Fibroblast of the conjunctiva (primary cell): ENCODE measurements at regions not wholly inside any gene's neighbourhood (a gene's known extent, or its start where the extent isn't known, plus 50 kb on each side); places are given as distances from the start of the nearest gene placed in this dataset.

Experiments
- DNase-seq: peaks from one replicate; pipeline ENCODE4 v3.0.0-alpha.2; 2010; ENCODE audit warnings: low read depth

DNA sequence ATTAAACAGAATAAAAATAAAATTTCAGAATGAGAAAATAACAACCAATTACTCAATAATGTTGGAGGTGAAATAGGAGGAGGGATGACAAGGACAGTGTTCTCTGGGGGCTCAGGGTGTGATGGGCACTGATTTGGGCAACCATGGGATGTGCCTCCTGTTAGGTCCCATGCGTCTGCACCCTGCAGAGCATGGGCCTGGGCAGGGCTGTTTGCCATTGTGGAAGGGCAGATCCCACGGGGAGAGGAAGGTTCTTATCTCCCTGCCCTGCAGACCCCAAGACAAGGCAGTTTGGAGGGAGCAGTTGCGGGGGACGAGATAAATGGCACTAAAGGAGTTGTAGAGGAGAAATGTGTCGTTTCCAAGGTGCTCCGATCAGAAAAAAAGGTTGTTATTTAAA, 206.3 kb downstream of the THBS2 start:
- no peak for DNase-seq

DNA sequence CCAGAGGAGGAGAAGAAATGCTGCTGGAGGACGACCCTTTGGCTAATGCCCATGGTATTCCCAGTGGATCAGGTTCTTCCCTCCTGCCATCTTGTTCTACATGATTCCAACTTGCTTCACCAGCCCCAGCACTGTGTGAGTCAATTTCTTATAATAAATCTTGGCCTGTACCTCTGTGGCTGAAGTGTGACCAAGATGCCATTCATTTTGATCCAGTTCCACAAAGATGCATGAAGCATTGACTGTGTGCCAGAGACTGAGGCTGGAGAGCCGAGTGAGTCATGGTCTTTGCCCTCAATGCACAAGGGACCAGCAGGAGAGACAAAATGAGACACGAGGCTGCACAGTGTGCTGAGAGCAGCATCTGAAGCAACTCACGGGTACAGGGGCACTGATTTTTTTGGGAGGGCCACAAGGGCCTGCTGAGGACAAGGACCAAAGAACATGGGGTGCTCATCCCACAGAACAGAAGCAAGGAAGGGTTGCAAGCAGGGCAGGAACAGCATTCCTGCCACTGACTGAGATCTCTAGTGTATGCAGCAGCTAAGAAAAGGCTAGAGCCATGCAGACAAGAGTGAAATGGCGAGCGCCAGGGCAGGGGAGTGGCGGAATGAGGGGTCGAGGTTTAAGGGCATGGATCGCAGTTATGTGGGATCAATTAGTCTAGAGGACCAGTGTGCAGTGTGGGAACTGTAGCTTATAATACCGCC, 207.0 kb downstream of the THBS2 start:
- peak; percentile 61 for DNase-seq

GRCh38 chr6:169046021-169046420, 207.6 kb downstream of the THBS2 start:
- no peak for DNase-seq

DNA sequence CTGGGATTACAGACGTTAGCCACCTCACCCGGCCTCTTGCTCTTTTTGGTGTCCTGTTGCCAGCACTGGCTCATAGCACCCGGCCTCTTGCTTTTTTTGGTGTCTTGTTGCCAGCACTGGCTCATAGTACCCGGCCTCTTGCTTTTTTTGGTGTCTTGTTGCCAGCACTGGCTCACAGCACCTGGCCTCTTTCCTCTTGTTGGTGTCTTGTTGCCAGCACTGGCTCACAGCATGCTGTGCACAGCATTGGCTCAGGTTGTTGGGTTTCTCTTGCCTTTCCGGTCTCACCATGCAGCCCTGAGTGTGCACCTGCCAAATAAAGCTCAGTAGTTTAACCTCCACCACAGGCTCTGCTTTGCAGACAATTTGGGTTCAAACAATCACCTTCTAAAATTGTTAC, 208.2 kb downstream of the THBS2 start:
- no peak for DNase-seq

DNA sequence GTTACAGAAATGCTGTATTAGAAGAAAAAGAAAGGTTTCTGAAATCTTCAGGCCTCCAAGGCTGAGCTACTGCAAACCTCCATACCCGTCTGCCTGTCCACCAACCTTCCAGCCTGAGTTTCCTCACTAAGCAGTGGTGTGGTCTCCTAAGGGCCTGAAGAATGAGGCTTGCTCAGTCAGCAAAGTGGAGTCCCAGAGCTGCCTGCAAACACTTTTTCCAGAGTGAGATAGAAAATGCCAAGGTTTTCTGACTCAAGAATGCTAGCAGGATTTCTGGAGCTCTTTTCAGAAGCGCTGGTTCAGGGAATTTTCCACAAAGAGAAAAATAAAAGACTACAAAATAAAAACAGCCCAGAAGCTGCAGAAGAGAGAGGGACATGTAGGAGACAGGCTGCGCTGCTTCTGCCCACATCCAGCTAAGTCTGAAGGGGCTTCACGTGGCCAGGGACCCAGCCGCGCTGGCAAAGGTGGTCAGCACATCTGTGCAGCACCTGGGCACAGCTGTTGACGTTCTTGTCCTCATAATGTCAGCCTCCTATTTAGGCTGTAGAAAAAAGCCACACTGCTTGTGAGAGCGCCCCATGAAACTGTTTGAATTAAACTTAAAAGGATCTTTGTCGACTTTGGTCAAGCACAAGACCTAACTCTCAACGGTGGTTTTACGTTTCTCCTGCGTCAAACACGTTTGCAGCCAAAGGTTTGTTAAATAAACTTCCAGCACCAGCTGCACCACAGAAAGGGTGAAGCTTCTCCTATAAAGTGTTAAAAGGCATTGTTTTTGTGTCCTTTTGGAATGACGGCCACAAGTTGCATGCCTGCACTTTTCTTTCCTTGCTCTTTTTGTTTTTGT, 209.0 kb downstream of the THBS2 start:
- no peak for DNase-seq

DNA sequence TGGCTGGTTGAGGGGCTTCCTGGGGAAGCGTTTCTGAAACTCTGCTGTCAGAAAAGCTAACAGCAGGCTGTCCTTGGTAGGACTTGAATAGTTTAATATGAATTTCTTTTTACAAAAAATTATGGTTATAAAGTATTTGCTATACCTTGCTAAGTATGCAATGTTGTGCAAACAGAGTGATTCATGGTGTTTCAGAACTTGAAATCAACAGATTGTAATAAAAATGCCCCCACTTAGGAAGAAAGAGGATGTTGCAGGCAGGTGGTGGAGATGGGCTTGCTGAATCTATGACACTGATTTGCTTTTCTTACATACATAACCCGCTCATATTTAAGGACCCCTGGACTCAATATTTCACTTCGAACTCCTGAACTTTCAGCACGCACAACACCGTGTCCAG, 211.6 kb downstream of the THBS2 start:
- DNase-seq, result no peak

DNA sequence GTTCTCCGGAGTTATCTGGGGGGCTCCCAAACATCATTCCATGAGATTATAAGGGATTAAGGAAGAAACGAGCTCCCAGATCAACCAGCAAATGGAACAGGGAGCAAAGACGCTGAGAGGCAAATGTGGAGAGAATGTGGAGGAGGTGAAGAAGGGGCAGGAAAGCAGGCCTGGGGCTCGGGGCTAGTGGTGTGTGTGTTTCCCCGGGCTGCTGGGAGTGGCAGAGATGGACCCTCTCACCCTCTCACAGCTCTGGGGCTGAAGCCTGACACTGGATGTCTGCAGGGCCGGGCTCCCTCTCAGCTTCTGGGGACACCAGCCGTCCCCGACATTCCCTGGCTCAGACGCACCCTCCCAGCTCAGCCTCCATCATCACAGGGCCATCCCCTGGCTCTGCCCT, 212.6 kb downstream of the THBS2 start:
- DNase-seq, result no peak

GRCh38 chr6:169038691-169039090, 215.0 kb downstream of the THBS2 start:
- DNase-seq, result no peak

DNA sequence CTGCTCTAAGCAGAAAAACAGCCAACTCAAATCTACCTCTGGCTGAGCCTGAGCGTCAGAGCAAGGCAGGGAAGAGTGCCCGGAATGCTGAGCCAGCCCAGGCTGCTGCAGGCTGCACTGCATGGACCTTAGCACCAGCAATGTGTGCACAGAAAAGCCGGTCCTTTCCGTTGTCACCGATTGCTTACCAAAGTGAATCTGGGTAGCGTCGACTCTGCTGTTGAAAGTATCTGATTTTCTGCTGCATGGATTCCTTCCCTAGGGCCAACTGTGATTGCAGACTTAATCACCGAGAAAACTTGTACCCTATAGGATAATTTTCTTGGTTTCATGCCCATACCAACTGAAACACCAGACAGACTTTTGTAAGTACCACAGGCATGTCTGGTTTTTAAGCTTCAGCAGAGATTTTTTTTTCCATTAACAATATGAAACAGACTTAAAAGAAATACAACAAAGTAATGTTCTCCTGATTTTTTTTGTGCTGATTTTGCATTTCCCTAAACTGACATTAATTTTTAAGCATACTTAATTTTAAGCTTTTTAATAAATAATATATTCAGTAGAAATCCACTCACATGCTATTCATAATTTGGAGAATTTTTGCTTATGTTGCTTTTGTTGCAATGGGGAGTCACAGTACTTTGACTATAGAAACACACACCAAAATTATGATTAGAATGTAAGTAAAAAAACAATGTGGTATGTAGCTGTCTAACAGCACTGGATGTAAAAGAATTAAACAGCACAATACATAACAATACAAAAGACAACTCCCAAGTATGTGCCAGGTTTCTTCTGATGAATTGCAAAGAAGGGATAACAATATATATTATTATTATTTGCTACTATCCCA, 218.0 kb downstream of the THBS2 start:
- no peak for DNase-seq

DNA sequence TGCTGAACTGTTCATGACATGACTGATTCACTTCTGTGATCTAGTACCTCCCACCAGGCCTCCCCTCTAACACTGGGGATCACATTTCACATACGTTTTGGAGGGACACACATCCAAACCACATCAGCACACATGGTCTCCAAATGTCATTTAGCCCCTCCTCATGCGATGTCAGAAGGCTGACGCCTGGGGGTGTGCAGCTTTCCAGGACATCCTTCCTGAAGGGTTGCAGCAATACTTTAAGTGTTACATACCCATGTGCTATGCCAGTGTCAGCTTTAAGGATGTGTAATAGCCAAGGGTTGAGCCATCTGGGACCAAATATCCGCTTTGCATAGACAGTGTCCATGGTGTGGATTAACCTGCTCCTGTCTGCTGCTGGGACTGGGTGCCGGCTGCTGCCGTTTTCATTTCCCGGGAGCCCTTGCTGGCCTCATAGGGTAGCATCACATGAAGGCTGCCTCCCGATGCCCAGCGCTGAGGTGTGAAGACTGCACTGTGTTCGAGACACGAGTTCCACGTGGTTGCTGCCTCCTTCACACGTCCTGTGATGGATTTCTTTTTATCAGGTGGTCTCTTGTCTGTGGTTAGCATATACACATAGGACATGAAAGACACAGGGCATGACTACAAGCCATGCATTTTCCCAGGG, 219.0 kb downstream of the THBS2 start:
- peak; percentile 51 for DNase-seq

GRCh38 chr6:169029861-169030260, 223.8 kb downstream of the THBS2 start:
- DNase-seq, result no peak

DNA sequence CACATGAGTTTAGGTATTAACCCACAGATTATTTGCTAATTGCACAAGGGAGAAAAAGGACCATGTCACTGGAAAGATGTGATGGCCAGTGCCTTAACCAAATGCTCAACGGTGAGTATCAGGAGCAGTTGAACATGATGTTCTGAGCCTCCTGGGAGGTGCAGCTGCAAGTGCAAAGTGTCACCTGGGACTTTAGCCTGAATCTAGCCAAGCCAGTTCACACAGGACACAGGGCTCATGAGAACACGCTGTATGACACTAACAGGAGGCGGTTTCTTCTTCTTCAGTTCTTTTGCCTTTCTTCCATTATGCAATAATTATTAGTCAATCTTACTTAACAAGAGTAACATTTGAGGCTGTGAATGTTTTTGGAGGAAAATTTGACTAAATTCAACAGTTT, 225.3 kb downstream of the THBS2 start:
- DNase-seq, result no peak

GRCh38 chr6:169026175-169026574, 227.5 kb downstream of the THBS2 start:
- DNase-seq, result no peak

DNA sequence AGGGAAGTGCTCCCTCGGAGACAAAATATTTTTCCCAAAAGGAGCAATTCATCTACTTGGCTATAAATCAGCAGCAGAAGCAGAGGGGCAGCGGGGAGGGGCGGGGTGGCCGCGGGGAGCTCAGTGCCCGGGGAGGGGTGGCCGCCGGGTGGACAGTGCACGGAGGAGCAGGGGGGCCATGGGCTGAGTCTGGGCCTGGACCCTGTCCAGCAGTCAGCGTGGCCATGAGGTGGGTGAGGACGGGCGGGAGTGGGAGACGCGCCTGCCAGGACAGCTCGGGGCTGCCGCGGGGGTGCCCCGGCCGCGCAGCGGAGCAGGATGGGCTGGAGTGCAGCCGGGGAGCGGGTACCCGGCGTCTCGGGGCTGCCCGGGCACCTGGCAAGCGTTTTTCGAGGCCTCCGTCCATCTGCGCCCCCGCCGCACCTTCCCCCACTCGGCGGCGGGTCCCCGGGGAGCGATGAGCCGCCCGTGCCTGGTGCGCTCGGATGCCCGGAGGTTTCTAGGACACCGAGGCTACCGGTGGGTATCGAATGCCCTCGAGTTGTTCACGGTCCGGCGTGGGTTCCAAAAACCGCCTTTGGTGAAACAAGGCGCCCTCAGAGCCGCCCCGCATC, 229.5 kb downstream of the THBS2 start:
- no peak for DNase-seq

- DNase-seq, result no peak
These were observed 230.3 kb downstream of the THBS2 start for GRCh38 chr6:169023161-169023874.

- no peak for DNase-seq
These were observed 231.6 kb downstream of the THBS2 start for GRCh38 chr6:169022079-169022478.

- no peak for DNase-seq
These were observed 232.8 kb downstream of the THBS2 start for GRCh38 chr6:169020821-169021220.

GRCh38 chr6:169019727-169020491, 233.7 kb downstream of the THBS2 start:
- DNase-seq, result no peak

- no peak for DNase-seq
These were observed 234.5 kb downstream of the THBS2 start for GRCh38 chr6:169019111-169019510.

DNA sequence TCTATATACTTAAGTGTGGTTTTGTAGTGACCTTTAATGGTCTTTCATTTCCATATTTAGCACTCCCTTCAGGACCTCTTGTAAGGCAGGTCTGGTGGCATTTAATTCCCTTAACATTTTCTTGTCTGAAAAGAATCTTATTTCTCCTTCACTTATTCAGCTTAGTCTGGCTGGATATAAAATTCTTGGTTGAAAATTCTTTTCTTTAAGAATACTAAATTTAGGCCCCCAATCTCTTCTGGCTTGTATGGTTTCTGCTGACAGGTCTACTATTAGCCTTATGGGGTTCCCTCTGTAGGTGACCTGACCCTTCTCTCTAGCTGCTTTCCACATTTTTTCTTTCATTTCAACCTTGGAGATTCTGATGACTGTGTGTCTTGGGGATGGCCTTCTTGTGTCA, 236.9 kb downstream of the THBS2 start:
- DNase-seq, result no peak
